ENCODE measurements at regions not wholly inside any gene's neighbourhood (a gene's known extent, or its start where the extent isn't known, plus 50 kb on each side); places are given as distances from the start of the nearest gene placed in this dataset.

- BruUV-seq (replicated peaks) = no TSS peak
- no peak overlapping the region for H2BK120ac ChIP-seq (ENCODE audit: low read depth, low read length)
- in situ Hi-C loops (cut with MboI; ENCODE audit: low sequenced_read_pairs) (no loop called here), dilution Hi-C loops (cut with HindIII; ENCODE audit: low sequenced_read_pairs, unreplicated experiment) (no loop called here), intact Hi-C loops (cut with micrococcal nuclease) (no loop called here)
- H3K4me1 ChIP-seq (ENCODE audit: control insufficient read depth, insufficient read depth, low read length) = no peaks in the 10 kb centered on the region
- H3K23ac ChIP-seq (ENCODE audit: low read depth, low read length) = no peak overlapping the region
- no peak overlapping the region for H3K4me2 ChIP-seq (ENCODE audit: low read depth, low read length)
- H2BK5ac ChIP-seq (ENCODE audit: low read depth, low read length, poor library complexity, severe bottlenecking) = no peak overlapping the region
- H4K5ac ChIP-seq (ENCODE audit: low read depth, low read length) = no peak overlapping the region
- no peaks in the 10 kb centered on the region for H3K79me1 ChIP-seq (ENCODE audit: low read depth in 1 of 2, low read length in 2 of 2)
- ChIA-PET CTCF (no interaction called here), POLR2A (ENCODE audit: unreplicated experiment) (no interaction called here)
- no peaks in the 10 kb centered on the region for H3K36me3 ChIP-seq (ENCODE audit: control insufficient read depth, insufficient read depth, low read length)
- no peak overlapping the region for H2AK9ac ChIP-seq (replicated peaks; ENCODE audit: low read depth, low read length, poor library complexity)
- no peaks in the 10 kb centered on the region for H3K27me3 ChIP-seq (ENCODE audit: control insufficient read depth, insufficient read depth, low read length)
- ATAC-seq (ENCODE audit: low read depth) (no peak), DNase-seq (no peak)
- H2BK20ac ChIP-seq (ENCODE audit: low read depth, low read length) = peak overlapping the region; percentile 43; the same call in 1 of the 2 replicates
- no peak overlapping the region for H2AFZ ChIP-seq (replicated peaks; ENCODE audit: low read length, poor library complexity)
- no peak overlapping the region for H3K27ac ChIP-seq (ENCODE audit: insufficient read depth, low read length)
- H3K14ac ChIP-seq (replicated peaks; ENCODE audit: low read depth, low read length) = 0 out of 2 replicates have a peak overlapping the region, but pooled peaks have one; percentile 19
- H3K56ac ChIP-seq (ENCODE audit: extremely low read depth, insufficient read depth, low read length) = no peak overlapping the region
- no peak overlapping the region for H2BK15ac ChIP-seq (ENCODE audit: low read depth, low read length)
- no peak overlapping the region for H3K18ac ChIP-seq (ENCODE audit: low read depth, low read length)
- H3K9ac ChIP-seq (ENCODE audit: low read depth, low read length) = no peak overlapping the region
- no peak overlapping the region for H3K4ac ChIP-seq (ENCODE audit: low read depth, low read length)
- H4K20me1 ChIP-seq (ENCODE audit: insufficient read depth, low read length) = no peaks in the 10 kb centered on the region
- no CpG with 5 or more reads among the region's 3 CpGs for WGBS, 2 experiments (ENCODE audit: extremely low coverage in 2 of 2, insufficient read length in 1 of 2)
- no peaks in the 10 kb centered on the region for H3K9me1 ChIP-seq (ENCODE audit: insufficient read depth, low read length)
- H3K4me3 ChIP-seq (ENCODE audit: insufficient read depth, low read depth, low read length) = no peak overlapping the region
- TF ChIP-seq FOS (IDR thresholded peaks at IDR 0.05; ENCODE audit: low read depth, low read length) (no peak), ELK1 (IDR thresholded peaks at IDR 0.05; ENCODE audit: borderline replicate concordance, low read depth, low read length) (no peak), CTCF (conservative IDR thresholded peaks at IDR 0.05; ENCODE audit: low read depth, low read length) (no peak), POLR2A (IDR thresholded peaks at IDR 0.05; ENCODE audit: low read depth, low read length) (no peak), NFE2L2 (IDR thresholded peaks at IDR 0.05; ENCODE audit: low read depth, low read length) (no peak), RCOR1 (IDR thresholded peaks at IDR 0.05; ENCODE audit: insufficient replicate concordance, low read length) (no peak), SMC3 (IDR thresholded peaks at IDR 0.05; ENCODE audit: low read depth, low read length) (no peak), BHLHE40 (IDR thresholded peaks at IDR 0.05; ENCODE audit: low read depth, low read length) (no peak), MXI1 (IDR thresholded peaks at IDR 0.05; ENCODE audit: borderline replicate concordance, low read depth, low read length) (no peak), RAD21 (IDR thresholded peaks at IDR 0.05; ENCODE audit: low read length) (no peak), CHD1 (IDR thresholded peaks at IDR 0.05; ENCODE audit: low read depth, low read length) (no peak), CEBPB (IDR thresholded peaks at IDR 0.05; ENCODE audit: low read depth, low read length) (no peak), MAFK (IDR thresholded peaks at IDR 0.05; ENCODE audit: low read depth, low read length) (no peak), MAZ (IDR thresholded peaks at IDR 0.05; ENCODE audit: borderline replicate concordance, low read depth, low read length) (no peak)
- TF ChIP-seq, protein P1, sequence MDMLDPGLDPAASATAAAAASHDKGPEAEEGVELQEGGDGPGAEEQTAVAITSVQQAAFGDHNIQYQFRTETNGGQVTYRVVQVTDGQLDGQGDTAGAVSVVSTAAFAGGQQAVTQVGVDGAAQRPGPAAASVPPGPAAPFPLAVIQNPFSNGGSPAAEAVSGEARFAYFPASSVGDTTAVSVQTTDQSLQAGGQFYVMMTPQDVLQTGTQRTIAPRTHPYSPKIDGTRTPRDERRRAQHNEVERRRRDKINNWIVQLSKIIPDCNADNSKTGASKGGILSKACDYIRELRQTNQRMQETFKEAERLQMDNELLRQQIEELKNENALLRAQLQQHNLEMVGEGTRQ (IDR thresholded peaks at IDR 0.05; ENCODE audit: low read depth, low read length) = no peak
- H4K8ac ChIP-seq (ENCODE audit: low read depth in 2 of 2, low read length in 2 of 2) = no peak overlapping the region
- no peak overlapping the region for H2AK5ac ChIP-seq (ENCODE audit: low read depth, low read length)
- no peak overlapping the region for H4K91ac ChIP-seq (ENCODE audit: insufficient read depth, low read depth, low read length)
- no peaks in the 10 kb centered on the region for H3K9me3 ChIP-seq (ENCODE audit: control insufficient read depth, insufficient read depth, low read length)
Measured at GRCh38 chr7:15750727-15751126, 64.2 kb upstream of the MEOX2 start.
